Ovary (tissue), 3 donors: ENCODE measurements at regions not wholly inside any gene's neighbourhood (a gene's known extent, or its start where the extent isn't known, plus 50 kb on each side); places are given as distances from the start of the nearest gene placed in this dataset.

Experiments used
- CTCF ChIP-seq, 3 donors: fragments of 450-650 bp in 2 of 3; fragments of 200-600 bp in 1 of 3; IDR thresholded peaks; one replicate each; pipeline versions ENCODE4 v1.5.1 to v1.8.0; 2016 to 2022; ENCODE audit warnings: antibody characterized with exemption in 3 of 3, mild to moderate bottlenecking in 1 of 3
- EP300 ChIP-seq: sonication (generic); formaldehyde crosslinking; IDR thresholded peaks from one replicate; pipeline ENCODE4 v1.6.1; 2017; ENCODE audit warnings: antibody characterized with exemption
- POLR2A ChIP-seq: fragments of 450-650 bp; IDR thresholded peaks from one replicate; pipeline ENCODE4 v1.6.1; 2017; ENCODE audit warnings: antibody characterized with exemption, mild to moderate bottlenecking, moderate library complexity
- donor health status: DM: no; HTN: no; CAD: no.

- TF ChIP-seq CTCF (IDR thresholded peaks at IDR 0.05) (no peak), POLR2A (no peak), EP300 (no peak)
These were observed 485.4 kb upstream of the CCDC196 start for GRCh38 chr14:66000766-66001165.
